GM12864 (cell line): ENCODE measurements at regions not wholly inside any gene's neighbourhood (a gene's known extent, or its start where the extent isn't known, plus 50 kb on each side); places are given as distances from the start of the nearest gene placed in this dataset.

Experiments
- DNase-seq: peaks from one replicate; pipeline ENCODE4 v3.0.0-alpha.2; 2011; ENCODE audit warnings: low read depth
- H3K4me3 ChIP-seq: 2 replicates; pipeline ENCODE4 v1.5.1; 2011; ENCODE audit warnings: mild to moderate bottlenecking, low read depth, low read length, control low read depth
- CTCF ChIP-seq: IDR thresholded peaks from 2 replicates; pipeline ENCODE4 v1.5.1; 2011; ENCODE audit warnings: low read depth, mild to moderate bottlenecking, moderate library complexity, low read length, control low read depth, inconsistent platforms; ENCODE audit errors: missing control alignments

- no peak overlapping the region for H3K4me3 ChIP-seq
- no peak for DNase-seq
- no peak for TF ChIP-seq CTCF
Observed at GRCh38 chr1:193569096-193569982, 382.9 kb upstream of the B3GALT2 start.

- H3K4me3 ChIP-seq = no peak overlapping the region
- TF ChIP-seq CTCF = no peak
- no peak for DNase-seq
Observed at GRCh38 chr1:193568512-193568911, 382.1 kb upstream of the B3GALT2 start.

GRCh38 chr1:193567937-193568336 is 381.5 kb upstream of the B3GALT2 start:
- H3K4me3 ChIP-seq = no peak overlapping the region
- no peak for DNase-seq
- TF ChIP-seq CTCF = no peak

- no peak overlapping the region for H3K4me3 ChIP-seq
- no peak for DNase-seq
- TF ChIP-seq CTCF = no peak
Observed at GRCh38 chr1:193566735-193567134, 380.3 kb upstream of the B3GALT2 start.

GRCh38 chr1:193565971-193566577 is 379.7 kb upstream of the B3GALT2 start:
- no peak for DNase-seq
- H3K4me3 ChIP-seq = no peak overlapping the region
- TF ChIP-seq CTCF = no peak

- no peak for DNase-seq
- no peak for TF ChIP-seq CTCF
Observed at GRCh38 chr1:193562121-193562520, 375.7 kb upstream of the B3GALT2 start.

More at GRCh38 chr1:193562121-193562520, 375.7 kb upstream of the B3GALT2 start:
- no peak overlapping the region for H3K4me3 ChIP-seq
